ENCODE measurements at regions not wholly inside any gene's neighbourhood (a gene's known extent, or its start where the extent isn't known, plus 50 kb on each side); places are given as distances from the start of the nearest gene placed in this dataset.

GRCh38 chr4:104811727-104812126, 317.0 kb upstream of the CXXC4 start:
- FAIRE-seq = no peak

DNA sequence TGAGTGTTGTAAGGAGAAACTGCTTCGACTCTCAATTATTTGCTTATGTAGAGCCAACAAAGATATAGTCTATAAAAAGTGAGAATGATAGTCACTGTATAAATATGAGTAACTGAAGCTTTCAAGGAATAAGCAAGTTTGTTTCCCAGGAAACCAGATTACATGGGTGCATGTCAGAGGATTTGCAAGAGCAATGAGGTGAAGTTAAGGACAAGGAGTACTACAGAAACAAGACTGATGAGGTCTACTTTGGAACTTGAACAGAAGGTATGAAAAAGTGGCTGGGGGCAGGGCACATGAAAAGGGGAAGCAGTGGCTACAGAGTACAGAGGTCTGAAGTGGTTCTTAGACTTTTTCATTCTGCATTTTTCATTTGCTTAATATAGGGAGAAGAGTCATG, 321.0 kb upstream of the CXXC4 start:
- no peak for FAIRE-seq

DNA sequence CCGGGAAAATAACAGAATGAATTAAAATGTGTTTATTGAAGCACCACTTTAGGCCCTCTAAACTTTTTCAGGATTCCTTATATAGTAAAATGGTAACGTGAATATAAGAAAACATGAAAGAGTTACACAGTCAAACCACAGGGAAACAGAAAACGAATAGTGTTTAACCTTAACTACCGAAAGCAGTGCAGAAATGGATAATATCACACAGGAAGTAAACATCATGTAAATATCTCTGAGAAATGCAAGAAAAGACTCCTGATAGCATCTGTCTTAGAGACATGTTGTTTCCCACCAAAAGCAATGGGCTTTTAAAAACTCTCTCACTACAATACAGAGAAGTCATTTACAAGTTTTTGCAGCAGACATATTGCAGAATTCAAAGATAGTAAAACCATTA, 323.9 kb upstream of the CXXC4 start:
- FAIRE-seq = no peak

DNA sequence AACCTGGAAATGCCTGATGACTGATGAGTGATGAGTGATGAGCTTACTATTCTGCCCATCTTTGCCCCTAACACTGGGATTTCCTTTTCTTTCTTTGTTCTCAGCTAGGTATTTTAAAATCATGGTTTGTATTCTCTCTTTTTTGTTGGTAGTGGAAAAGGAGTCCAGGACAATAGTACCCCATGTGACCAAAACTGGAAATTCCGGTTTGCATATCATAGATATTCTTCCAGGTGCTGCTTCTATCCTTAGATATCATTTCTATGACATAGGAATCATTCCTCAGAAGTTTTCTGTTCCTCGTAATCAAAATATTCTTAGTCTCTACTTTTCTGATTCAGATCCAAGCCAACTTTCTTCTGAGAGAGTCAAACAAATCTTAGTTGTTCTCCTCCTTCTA, 320.5 kb upstream of the TET2 start:
- no peak for FAIRE-seq

GRCh38 chr4:104829761-104830160, 316.9 kb upstream of the TET2 start:
- no peak for FAIRE-seq

- FAIRE-seq = no peak
Measured at GRCh38 chr4:104848597-104849225, 298.0 kb upstream of the TET2 start.

GRCh38 chr4:104859601-104860237, 287.0 kb upstream of the TET2 start:
- FAIRE-seq = no peak

- FAIRE-seq = peak; percentile 92
Measured at GRCh38 chr4:104860238-104861123, 286.2 kb upstream of the TET2 start.

DNA sequence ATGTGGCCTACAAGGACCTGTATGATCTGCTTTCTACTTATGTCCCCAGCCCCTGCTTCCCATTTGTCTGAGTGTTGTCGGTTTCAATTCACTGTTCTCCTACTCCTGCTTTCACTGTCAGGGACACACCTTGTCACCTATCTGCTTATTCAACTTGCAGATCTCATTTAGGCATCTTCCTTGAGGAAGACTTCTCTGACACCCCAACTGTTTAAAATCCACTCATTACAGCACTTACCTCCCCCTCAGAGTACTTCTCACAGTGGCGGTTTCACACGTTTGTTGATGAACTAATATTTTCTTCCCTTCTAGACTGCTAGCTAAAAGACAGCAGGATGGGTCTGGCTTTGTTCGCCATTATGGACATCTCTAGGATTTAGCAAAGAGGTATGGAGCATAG, 279.9 kb upstream of the TET2 start:
- no peak for FAIRE-seq

DNA sequence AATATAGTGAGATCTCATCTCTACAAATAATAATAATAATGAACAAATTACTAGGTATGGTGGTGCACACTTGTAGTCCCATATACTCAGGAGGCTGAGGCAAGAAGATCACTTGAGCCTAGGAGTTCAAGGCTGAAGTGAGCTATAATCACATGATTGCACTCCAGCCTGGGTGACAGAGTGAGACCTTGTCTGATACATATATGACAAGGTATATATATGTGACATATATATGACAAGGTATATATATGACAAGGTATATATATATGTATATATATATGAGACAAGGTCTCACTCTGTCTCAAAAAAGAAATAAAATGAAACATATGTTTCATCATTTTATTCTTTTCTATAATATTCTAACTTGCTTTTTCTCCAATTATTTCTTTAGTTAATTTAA, 278.1 kb upstream of the TET2 start:
- FAIRE-seq = no peak

DNA sequence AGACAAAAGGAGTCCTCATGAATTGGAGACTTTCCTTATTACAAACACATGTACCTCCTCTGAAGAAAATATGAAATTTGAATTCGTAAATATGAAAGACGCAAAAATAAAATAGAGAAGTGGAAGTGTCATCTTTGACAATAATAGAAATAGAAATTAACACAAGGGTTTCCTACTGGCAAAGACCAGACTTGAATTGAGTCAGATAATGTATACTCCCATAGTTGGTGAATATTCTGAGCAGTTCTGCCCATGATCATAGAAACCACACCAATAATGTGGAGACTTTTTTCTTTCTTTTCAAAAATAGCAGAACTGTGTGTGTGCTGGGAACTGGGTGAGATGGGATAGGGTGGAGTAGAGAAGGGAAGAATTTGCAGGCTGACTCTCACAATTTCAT, 277.7 kb upstream of the TET2 start:
- FAIRE-seq = no peak

GRCh38 chr4:104869831-104870230, 276.8 kb upstream of the TET2 start:
- no peak for FAIRE-seq

GRCh38 chr4:104870495-104871233, 276.0 kb upstream of the TET2 start:
- FAIRE-seq = no peak

GRCh38 chr4:104878936-104879335, 267.7 kb upstream of the TET2 start:
- no peak for FAIRE-seq

DNA sequence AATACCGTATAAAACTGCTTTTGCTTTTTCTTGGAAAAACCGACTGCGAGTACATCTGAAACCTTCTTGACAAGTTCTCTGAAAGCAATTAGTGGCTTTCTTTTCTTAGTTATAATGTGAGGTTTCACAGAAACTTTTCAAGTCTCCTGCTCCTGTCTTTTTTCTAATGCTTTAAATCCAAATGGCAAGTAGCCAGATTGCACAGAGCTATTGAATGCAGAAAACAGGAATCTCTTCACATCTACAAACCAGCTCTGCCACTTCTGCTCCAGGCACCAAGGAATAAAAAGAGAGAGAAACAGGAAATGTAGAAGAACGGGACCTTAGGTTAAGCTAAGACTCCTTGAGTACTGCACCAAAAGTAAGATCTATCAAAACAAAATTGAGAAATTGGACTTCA, 267.3 kb upstream of the TET2 start:
- FAIRE-seq = no peak

GRCh38 chr4:104879854-104880253, 266.8 kb upstream of the TET2 start:
- FAIRE-seq = no peak

DNA sequence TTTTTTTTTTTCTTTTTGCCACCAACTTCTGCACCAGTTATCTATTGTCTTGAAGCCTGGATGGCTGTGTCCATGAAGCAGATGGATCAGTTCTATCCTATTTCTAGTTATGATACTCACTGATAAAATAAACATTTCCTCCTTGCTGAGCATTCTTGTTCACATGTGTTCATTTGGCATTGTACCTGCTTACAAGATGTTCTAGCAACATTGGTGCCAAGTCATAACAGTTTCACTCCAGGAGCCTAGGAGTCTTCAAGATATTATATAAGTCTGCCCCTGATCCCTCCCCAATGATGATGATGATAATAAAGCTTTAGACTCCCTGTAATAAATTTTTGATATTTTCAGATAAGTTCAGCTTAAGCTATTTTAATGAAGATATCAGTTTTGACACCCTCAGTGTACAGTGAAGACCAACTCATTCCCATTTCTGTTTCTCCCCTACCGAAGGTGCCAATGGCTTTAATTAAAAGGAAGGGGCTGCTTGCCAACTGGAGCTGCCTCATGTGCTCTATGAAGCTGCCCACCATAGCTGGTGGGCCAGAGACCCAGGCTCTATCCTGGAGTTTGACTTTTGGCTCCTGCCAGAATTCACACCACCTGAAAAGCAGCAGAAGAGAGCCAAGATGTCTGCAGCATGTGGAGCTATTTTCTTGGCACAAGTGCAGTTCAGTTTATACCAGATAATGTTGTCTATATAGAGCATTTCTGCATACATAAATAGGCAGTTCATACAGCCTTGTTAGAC, 265.4 kb upstream of the TET2 start:
- no peak for FAIRE-seq

GRCh38 chr4:104890598-104891275, 255.9 kb upstream of the TET2 start:
- no peak for FAIRE-seq

GRCh38 chr4:104896660-104897645, 249.7 kb upstream of the TET2 start:
- no peak for FAIRE-seq

DNA sequence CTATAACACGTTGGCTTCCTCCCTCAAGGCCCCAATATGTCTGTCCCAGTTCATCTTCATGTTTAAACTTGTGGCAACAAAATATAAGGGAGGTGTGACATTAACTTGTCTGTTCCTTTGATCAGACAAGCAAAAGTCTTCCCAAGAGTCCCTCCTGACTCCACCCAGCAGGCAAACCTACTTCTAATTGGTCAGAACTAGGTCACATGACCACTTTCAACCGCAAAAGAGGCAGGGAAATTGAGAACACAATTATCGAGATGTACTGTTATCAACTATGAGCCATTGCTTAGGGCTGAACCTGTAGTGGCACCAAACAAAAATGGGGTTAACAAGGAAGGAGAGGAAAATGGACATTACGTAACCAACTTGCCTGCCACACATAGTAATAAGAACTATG, 246.8 kb upstream of the TET2 start:
- no peak for FAIRE-seq

DNA sequence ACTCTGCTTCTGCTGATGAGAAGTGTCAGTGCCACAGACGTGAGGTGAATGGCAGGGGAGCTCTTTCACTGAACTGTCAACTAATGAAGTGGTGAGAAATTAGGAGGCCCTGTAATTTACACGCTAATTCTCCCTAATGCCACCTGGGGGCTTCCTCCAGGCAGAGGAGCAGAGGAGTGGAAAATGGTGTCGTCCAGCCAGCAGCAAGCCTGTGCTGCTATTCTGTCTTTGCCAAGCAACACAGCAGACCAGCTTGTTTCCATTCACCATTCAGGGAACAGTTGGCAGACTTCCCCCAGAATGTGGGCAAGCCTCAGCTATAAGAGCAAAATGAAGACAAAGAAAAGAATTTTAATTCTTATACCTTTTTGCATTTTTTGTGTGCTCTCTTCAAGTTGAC, 245.2 kb upstream of the TET2 start:
- FAIRE-seq = no peak
